ENCODE measurements at regions not wholly inside any gene's neighbourhood (a gene's known extent, or its start where the extent isn't known, plus 50 kb on each side); places are given as distances from the start of the nearest gene placed in this dataset.
A peak's percentile ranks its signal among the peaks of the same experiment; 100 is the strongest.
"Not testable (repeated sequence)": the region's sequence is repeated elsewhere in the genome, so short reads cannot be mapped to it uniquely, and the experiment has no call there.

DNA sequence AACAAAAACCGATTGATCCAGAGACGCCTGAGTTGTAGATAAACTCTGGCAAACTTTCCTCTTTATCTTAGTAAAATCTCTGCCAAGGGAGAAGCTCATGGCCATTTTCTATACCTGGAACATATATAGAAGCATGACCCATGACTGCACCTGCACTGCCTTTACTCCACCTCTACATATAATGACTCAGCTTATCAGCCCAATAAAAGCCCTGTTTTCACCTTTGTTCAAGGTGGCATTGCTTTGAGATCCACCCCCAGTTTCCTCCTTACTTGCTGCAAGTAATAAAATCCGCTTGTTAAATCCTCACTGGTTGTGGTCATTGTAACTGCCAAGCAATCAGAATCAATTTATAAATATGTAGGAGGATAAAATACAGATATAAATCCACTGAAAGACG lies 1280.4 kb downstream of the NSUN3 start (continued):
- TF ChIP-seq, protein P1, sequence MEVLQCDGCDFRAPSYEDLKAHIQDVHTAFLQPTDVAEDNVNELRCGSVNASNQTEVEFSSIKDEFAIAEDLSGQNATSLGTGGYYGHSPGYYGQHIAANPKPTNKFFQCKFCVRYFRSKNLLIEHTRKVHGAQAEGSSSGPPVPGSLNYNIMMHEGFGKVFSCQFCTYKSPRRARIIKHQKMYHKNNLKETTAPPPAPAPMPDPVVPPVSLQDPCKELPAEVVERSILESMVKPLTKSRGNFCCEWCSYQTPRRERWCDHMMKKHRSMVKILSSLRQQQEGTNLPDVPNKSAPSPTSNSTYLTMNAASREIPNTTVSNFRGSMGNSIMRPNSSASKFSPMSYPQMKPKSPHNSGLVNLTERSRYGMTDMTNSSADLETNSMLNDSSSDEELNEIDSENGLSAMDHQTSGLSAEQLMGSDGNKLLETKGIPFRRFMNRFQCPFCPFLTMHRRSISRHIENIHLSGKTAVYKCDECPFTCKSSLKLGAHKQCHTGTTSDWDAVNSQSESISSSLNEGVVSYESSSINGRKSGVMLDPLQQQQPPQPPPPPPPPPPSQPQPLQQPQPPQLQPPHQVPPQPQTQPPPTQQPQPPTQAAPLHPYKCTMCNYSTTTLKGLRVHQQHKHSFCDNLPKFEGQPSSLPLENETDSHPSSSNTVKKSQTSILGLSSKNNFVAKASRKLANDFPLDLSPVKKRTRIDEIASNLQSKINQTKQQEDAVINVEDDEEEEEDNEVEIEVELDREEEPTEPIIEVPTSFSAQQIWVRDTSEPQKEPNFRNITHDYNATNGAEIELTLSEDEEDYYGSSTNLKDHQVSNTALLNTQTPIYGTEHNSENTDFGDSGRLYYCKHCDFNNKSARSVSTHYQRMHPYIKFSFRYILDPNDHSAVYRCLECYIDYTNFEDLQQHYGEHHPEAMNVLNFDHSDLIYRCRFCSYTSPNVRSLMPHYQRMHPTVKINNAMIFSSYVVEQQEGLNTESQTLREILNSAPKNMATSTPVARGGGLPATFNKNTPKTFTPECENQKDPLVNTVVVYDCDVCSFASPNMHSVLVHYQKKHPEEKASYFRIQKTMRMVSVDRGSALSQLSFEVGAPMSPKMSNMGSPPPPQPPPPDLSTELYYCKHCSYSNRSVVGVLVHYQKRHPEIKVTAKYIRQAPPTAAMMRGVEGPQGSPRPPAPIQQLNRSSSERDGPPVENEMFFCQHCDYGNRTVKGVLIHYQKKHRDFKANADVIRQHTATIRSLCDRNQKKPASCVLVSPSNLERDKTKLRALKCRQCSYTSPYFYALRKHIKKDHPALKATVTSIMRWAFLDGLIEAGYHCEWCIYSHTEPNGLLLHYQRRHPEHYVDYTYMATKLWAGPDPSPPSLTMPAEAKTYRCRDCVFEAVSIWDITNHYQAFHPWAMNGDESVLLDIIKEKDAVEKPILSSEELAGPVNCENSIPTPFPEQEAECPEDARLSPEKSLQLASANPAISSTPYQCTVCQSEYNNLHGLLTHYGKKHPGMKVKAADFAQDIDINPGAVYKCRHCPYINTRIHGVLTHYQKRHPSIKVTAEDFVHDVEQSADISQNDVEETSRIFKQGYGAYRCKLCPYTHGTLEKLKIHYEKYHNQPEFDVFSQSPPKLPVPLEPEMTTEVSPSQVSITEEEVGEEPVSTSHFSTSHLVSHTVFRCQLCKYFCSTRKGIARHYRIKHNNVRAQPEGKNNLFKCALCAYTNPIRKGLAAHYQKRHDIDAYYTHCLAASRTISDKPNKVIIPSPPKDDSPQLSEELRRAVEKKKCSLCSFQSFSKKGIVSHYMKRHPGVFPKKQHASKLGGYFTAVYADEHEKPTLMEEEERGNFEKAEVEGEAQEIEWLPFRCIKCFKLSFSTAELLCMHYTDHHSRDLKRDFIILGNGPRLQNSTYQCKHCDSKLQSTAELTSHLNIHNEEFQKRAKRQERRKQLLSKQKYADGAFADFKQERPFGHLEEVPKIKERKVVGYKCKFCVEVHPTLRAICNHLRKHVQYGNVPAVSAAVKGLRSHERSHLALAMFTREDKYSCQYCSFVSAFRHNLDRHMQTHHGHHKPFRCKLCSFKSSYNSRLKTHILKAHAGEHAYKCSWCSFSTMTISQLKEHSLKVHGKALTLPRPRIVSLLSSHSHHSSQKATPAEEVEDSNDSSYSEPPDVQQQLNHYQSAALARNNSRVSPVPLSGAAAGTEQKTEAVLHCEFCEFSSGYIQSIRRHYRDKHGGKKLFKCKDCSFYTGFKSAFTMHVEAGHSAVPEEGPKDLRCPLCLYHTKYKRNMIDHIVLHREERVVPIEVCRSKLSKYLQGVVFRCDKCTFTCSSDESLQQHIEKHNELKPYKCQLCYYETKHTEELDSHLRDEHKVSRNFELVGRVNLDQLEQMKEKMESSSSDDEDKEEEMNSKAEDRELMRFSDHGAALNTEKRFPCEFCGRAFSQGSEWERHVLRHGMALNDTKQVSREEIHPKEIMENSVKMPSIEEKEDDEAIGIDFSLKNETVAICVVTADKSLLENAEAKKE (CRISPR knock-in tag; IDR thresholded peaks at IDR 0.05) = no peak
- TF ChIP-seq ZNF114 (CRISPR knock-in tag; IDR thresholded peaks at IDR 0.05) (no peak), ZNF331 (CRISPR knock-in tag; IDR thresholded peaks at IDR 0.05; ENCODE audit: low read depth) (no peak), CREB1 (CRISPR knock-in tag; IDR thresholded peaks at IDR 0.05; ENCODE audit: low read depth) (no peak)

DNA sequence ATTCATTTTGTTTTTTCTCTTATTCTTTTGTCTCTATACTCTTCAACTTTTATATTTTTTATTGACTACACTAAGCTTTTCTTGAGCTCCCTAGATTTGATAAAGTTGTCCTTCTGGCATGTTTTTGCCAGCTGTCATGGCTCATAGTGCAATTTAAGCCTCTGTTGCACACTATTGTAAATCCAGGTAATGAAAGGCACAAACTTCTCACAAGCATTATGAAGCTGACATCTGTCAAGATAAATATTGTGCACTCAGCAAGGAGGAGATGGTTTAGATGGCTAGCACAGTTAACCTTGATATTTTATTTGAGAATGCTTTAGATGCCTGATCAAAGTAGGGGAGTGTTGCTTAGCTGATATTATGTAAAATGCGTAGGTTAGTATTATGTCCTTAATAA lies 1280.9 kb downstream of the NSUN3 start:
- Mint-ChIP-seq H3K9me3 (peaks cover 11% of the 10 kb centered on the region), H3K27me3 (ENCODE audit: insufficient read depth, low read depth, poor library complexity) (peaks cover 4% of the 10 kb centered on the region), H3K4me3 (no peak overlapping the region), H3K27ac (no peak overlapping the region), H3K36me3 (ENCODE audit: low read depth) (peaks cover 12% of the 10 kb centered on the region), H3K4me1 (peaks cover 20% of the 10 kb centered on the region)
- H3K4me2 ChIP-seq = no peak overlapping the region
- H3K4me1 ChIP-seq (ENCODE audit: insufficient read depth) = peaks cover 34% of the 10 kb centered on the region
- H4K20me1 ChIP-seq (replicated peaks; ENCODE audit: insufficient read depth) = no peaks in the 10 kb centered on the region
- H3K27me3 ChIP-seq (ENCODE audit: insufficient read depth) = no peaks in the 10 kb centered on the region
- DNase-seq (ENCODE audit: low spot score) = no peak
- no peak for ATAC-seq
- no peaks in the 10 kb centered on the region; the same call in 1 of the 2 replicates for H3K9me2 ChIP-seq (ENCODE audit: insufficient read depth)
- H3K27ac ChIP-seq (ENCODE audit: low read depth) = no peak overlapping the region
- H2AFZ ChIP-seq = 0 out of 2 replicates have a peak overlapping the region, but pooled peaks have one; percentile 20
- no peaks in the 10 kb centered on the region for H3K79me2 ChIP-seq (replicated peaks; ENCODE audit: insufficient read depth)
- no peak for TF ChIP-seq STAT1 (IDR thresholded peaks at IDR 0.05; ENCODE audit: unreplicated experiment)
- TF ChIP-seq, protein P1 (CRISPR knock-in tag; IDR thresholded peaks at IDR 0.05) = no peak
- H3K36me3 ChIP-seq (ENCODE audit: insufficient read depth) = no peaks in the 10 kb centered on the region
- H3K4me3 ChIP-seq = no peak overlapping the region
- H3F3A ChIP-seq (replicated peaks; ENCODE audit: low read depth) = no peaks in the 10 kb centered on the region

DNA sequence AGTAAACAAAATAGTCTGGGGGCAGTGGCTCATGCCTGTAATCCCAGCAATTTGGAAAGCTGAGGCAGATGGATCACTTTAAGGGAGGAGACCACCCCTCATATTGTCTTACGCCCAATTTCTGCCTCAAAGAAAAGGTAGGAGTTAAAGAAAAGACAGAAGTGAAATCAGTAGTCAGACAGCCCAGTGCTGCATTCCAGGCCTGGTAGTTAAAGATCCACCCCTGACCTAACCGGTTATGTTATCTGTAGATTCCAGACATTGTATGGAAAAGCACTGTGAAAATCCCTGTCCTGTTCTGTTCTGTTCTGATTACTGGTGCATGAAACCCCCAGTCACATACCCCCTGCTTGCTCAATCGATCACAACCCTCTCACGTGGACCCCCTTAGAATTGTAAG lies 1285.1 kb downstream of the NSUN3 start:
- Mint-ChIP-seq H3K36me3 (ENCODE audit: low read depth) (peaks cover 12% of the 10 kb centered on the region), H3K9me3 (peaks cover 12% of the 10 kb centered on the region), H3K4me1 (peaks cover 34% of the 10 kb centered on the region), H3K27ac (peak overlapping the region; percentile 26)
- Histone ChIP-seq H2AFZ (0 out of 2 replicates have a peak overlapping the region, but pooled peaks have one; percentile 11), H3K27ac (ENCODE audit: low read depth) (peak overlapping the region; percentile 35), H3K4me1 (ENCODE audit: insufficient read depth) (peaks cover 51% of the 10 kb centered on the region)
- H3K36me3 ChIP-seq (ENCODE audit: insufficient read depth); H4K20me1 ChIP-seq (replicated peaks; ENCODE audit: insufficient read depth); H3K4me3 ChIP-seq; H3F3A ChIP-seq (replicated peaks; ENCODE audit: low read depth); ATAC-seq; DNase-seq (ENCODE audit: low spot score); H3K4me2 ChIP-seq; H3K4me3 Mint-ChIP-seq; H3K27me3 ChIP-seq (ENCODE audit: insufficient read depth); H3K79me2 ChIP-seq (replicated peaks; ENCODE audit: insufficient read depth); H3K9me2 ChIP-seq (ENCODE audit: insufficient read depth); H3K27me3 Mint-ChIP-seq (ENCODE audit: insufficient read depth, low read depth, poor library complexity): not testable (repeated sequence)

Data from GM23338 (cell line).